Sigmoid colon (tissue), 4 donors: ENCODE measurements at regions not wholly inside any gene's neighbourhood (a gene's known extent, or its start where the extent isn't known, plus 50 kb on each side); places are given as distances from the start of the nearest gene placed in this dataset.

ENCODE experiments used
- CTCF ChIP-seq, 4 experiments: fragments of 450-650 bp in 3 of 4; fragments of 200-600 bp in 1 of 4; IDR thresholded peaks; one replicate each; pipeline ENCODE4 v1.5.1; 2016 to 2019; ENCODE audit warnings: antibody characterized with exemption in 4 of 4, mild to moderate bottlenecking in 3 of 4, moderate library complexity in 2 of 4
- EP300 ChIP-seq, 4 donors: sonication (generic); formaldehyde crosslinking; IDR thresholded peaks; one replicate each; pipeline ENCODE4 v1.6.1; 2017; ENCODE audit warnings: antibody characterized with exemption in 4 of 4
- POLR2A ChIP-seq, 2 donors: fragments of 450-650 bp; IDR thresholded peaks; one replicate each; pipeline ENCODE4 v1.6.1; 2016; ENCODE audit warnings: antibody characterized with exemption in 2 of 2, mild to moderate bottlenecking in 2 of 2, moderate library complexity in 2 of 2

GRCh38 chrX:13952581-13952980, 77.1 kb downstream of the GEMIN8 start:
- TF ChIP-seq CTCF (IDR thresholded peaks at IDR 0.05), result no peak
- TF ChIP-seq POLR2A (IDR thresholded peaks at IDR 0.05), result no peak
- TF ChIP-seq EP300 (IDR thresholded peaks at IDR 0.05), result no peak
